ENCODE measurements at regions not wholly inside any gene's neighbourhood (a gene's known extent, or its start where the extent isn't known, plus 50 kb on each side); places are given as distances from the start of the nearest gene placed in this dataset.
"Not testable (repeated sequence)": the region's sequence is repeated elsewhere in the genome, so short reads cannot be mapped to it uniquely, and the experiment has no call there.

DNA sequence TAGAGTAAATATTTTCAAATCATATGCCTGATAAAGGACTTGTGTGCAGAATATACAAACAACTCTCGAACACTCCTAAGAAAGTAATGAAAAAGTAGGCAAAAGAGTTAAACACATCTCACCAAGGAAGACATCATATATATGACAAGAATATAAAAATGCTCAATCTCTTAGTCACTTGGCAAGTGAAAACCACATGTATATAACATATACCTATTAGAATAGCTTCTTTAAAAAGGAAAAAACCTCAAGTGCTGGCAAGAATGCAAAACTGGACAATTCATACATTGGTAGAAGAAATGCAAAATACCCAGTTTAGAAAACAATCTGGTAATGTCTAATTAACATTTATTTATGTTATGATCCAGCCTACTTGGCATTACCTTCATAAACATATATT lies 146.6 kb upstream of the DGKB start:
- DNase-seq, result no peak

DNA sequence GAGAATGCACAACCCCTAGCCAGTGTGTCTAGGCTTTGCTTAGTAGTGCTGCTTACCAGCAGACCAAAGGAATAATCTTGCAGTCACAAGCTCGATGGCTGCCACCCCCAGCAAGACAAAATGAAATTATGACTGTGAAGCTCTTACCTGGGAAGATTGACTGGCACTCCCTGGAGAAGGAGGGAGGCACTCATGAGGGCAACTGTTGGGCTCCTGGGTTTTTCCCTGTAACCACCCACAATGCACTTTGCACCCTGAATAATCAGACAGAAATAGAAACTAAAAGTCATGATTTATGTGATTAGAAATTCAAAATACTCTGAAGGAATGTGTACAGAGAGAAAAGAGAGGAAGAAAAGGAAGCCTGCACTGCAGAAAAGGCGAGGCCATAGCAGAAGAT lies 144.3 kb upstream of the DGKB start:
- DNase-seq, result no peak

DNA sequence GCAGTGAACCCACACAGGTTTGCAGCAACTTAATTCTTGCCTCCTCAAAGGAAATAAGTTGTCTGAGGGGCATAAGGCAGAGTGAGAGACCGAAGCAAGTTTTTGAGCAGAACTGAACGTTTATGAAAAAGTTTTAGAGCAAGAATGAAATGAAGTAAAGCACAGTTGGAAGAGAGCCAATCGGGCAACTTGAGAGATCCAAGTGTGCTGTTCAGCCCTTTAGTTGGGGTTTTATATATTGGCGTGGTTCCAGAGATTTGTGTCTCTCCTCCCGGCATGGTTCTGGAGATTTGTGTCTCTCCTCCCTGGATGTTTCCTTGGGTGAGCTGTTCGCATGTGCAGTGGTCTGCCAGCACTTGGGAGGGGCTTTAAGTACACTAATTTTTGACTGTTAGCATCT lies 141.4 kb upstream of the DGKB start:
- no peak for DNase-seq

DNA sequence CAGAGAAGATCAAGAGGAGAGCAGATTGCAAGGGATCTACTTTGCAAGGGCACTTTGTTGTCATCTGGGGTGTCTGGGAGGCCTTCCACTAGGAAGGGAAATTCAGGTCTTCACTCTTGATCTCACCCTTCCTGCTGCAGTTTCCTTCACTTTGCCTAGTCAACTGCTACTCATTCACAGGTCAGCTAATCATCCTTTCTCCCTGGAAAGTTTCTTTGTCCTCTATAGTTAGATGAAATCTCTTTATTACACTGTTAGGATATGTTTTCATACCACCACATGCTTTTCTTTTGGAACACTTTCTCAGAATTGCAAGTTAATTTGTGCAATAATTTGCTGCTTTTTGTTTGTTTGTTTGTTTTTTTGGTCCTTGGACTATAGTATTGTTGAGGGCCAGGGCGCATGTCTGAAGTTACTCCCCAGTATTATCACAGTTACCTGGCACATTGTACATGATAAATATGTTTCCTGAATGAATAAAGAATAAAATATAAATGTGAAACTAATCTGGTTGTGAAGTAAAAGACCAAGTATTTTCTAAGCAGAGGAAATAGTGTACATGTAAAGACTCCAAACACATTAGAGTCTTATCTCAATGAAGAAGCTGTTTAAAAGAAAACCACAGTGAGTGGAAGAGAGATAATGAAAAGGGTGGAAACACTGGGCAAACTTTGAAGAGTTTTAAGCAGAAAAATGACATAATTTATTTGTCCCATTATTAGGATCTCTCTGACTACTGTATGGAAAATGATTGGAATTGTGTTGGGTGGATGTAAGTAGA lies 139.9 kb upstream of the DGKB start:
- DNase-seq, result no peak

DNA sequence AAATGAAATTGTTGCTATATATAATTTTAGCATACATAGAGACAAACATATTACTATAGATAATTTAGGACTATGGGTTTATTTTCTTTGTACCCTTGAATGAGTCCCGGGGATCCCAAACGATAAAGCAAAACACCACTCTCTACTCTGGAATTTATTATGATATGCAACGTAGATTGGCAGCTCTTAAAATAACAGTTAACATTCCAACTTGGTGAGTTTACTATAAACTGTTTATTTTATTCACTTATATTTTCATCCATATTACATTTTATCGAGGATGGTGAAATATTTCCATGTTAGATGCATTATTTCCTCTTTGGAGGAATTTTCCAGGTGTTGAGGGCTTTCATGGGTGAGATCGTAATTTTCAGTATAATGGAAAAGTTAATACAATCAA lies 138.7 kb upstream of the DGKB start:
- no peak for DNase-seq

DNA sequence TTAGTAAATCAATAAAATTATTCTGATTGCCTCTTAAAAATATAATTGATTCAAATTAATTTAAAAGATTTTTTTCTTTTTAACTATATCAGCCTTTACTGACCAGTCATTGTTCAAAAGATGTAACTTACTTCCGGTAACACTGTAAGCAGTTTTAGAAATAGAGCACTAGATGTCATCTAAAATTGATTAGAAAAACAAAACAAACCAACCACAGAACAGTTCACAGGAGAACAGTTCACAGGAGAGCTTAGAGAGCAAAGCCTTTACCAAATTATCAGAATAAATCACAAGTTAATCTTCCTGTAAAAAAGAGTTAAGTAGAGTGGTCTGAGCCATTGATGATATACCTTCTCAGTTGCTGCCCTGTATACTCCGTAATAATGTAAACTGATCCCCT lies 133.3 kb upstream of the DGKB start:
- DNase-seq, result no peak

DNA sequence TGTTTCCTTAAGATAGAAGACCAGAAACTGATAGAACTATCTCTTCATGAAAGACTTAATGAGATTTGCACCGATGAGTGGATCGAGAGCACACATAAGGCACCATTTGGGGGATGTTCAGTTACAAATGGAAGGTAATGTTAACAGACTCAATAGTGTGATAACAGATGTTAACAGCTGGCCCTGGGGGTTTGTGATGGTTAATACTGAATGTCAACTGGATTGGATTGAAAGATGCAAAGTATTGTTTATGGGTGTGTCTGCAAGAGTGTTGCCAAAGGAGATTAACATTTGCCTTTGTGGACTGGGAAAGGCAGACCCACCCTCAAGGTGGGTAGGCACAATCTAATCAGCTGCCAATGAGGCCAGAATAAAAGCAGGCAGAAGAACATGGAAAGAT lies 130.5 kb upstream of the DGKB start:
- no peak for DNase-seq

DNA sequence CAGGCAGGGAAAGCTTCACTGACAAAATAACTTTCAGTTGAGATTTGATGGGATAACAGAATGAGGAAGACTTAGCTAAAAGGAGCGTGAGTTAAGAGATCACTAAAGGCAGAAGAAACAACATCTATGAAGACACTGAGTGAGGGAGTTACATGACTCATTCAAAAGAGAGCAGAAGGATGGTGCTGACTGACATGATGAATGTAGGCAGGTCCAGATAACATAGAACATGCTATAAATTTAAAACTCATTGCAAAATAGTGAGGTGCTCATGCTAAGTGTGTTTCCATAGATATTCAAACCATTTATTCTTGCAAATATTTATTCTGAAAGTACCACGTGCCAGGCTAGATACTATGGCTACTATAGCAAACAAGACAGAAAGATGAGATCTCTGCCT lies 116.4 kb upstream of the DGKB start:
- no peak for DNase-seq

DNA sequence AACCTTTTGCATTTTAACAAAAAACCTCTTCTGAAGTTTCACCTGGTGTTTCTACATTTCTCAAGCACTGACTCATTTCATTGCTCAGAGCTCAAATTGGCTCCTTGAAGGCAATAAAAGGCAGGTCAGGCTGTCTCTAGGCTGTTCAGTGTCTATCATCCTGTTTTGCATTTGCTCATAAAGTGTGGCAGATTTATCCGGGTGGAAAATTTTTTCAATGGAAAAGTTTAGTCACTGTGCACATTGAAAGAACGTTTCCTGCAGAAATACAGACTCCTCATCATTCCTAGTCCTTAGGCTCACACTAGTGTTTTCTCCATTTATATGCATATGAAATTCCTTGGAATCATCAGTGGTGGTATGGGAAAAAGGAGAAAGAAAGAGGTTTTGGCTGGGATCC lies 114.2 kb upstream of the DGKB start:
- DNase-seq, result no peak

DNA sequence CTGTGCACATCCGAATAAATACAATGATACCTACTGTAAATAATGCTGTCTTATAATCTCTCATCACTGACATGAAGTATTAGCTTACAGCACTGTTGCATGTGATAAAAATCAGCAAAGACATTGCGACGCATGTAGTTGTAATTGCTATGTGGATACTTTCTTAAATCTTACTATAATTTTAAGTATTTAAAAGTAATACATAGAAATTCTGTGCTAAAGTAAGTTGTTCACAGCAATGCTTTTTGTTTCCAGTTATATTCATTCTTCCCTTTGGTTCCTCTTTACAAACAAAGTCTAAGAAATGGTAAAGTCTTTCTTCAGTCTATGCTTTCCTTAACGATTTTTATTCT lies 113.7 kb upstream of the DGKB start:
- DNase-seq, result no peak

DNA sequence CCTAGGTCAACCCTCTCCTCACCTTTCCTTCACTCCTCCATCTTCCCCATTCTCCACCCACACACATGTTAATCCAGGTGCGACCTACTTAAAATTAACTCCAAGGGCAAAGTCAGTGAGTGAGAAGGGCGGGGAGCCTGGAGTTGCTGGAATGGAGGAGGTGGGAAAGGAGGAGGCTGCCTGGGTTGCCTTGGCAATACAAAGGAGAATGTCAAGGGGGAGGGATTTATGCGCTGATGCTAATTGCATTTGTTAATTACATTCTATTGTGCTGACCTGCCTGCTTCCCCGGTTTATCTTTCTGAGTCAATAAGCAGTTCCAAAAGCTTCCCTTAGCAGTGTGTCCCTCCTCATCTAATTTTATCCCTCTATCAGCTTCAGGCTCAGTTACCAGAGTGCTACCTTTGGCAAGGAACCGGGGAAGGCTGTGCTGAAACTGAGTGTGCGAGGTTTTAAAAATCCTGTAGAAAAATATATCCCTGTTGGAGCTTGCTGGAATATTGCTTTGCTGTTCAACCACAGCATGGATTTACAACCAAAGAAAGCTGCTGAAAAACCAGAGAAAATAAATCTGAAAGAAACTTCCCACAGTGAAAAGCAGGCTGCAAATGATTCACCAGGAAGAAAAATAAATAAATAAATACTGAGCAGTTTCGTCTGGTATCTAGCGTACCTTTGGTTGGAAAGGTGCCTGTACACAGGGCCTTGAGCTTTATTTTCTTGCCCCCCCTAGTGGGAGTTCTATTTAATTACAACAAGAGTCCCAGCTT lies 113.2 kb upstream of the DGKB start:
- peak; percentile 35 for DNase-seq

DNA sequence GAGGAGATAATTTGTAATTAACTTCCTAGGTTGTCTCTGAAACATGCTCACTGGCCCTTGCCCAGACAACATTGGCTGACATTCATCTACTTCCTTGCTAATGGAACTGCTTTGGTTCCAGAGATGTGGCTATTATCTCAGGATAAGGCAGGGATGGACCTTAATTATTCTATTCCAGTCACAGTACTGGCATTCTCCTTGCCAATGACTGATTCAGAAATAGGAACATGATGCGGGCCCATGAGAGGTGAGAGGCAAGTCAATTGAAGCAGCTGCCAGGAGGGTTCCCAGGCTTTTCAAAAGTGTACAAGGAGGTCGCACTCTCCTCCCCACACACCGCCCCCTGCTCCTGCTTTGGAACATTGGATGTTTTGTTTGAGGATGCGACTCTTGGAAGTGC lies 109.6 kb upstream of the DGKB start:
- DNase-seq, result no peak

DNA sequence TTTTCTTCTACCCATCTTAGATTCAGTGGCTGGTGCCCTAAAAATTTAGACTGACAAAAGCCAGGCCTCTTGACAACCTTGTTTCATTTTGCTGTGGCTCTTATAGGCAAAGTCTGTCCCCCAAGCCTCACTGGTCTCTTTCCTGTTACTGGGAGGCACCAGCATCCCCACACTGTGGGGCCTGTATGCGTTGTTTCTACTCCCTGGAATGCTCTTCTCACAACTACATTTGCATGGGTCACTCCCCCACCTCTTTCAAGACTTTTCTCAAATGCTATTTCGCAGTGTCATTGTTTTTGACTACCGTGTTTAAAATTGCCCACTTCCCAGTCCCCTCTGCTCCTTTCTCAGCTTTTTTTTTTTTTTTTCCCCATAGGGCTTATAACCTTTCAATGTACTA lies 108.7 kb upstream of the DGKB start:
- no peak for DNase-seq

DNA sequence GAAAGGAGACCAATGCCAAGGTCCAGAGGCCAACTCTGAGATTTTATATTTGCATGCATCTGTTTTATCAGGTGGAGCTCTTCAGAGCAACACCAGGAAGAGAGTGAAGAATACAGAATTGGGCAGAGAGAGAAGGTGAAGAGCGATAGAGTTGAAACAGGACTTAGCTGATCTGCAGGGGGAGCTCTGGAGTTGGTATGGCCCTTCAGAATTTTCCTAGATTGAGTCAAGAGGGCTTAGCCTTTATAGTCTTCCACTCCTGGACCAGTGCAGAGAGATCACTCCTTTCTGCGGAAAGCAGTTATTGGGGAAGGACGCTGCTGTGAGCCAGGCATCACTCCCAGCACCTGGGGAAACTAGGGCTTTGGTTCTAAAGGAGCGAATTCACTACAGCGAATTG lies 105.0 kb upstream of the DGKB start:
- no peak for DNase-seq

DNA sequence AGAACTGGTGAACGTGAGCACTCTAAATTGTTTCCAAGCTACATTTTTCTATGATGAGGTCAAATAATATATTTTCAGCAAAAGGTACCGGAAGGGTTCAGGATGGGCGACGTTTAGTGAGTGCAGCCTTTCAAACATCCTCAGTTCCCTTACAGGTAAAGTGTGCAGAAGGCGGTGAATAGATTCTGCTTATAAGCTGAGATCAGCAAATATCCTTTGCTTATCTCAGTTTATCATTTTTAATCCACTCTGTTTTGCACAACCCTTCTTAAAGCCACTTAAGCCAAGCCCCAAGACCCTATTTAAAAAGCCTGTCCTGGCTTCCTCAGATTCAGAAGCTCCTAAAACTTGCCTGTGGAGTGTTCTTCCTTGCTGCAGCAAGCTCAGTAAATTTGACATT lies 103.1 kb upstream of the DGKB start:
- no peak for DNase-seq

DNA sequence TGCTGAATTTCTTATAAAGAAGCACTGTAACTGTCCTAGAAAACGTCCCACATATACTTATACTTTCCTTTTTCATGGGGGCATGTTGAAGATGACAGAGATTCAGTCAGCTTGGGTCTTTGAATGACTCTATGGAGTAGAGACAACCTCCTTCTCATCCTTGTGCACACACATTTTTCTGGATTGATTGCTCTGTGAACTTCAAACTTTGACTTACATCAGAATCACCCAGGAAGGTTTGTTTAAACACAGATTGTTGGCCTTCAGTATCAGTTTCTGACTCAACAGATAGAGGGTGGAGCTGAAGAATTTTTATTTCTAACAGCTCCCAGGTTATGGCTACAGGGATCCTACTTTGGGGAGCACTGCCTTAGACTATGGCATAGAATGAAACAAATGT lies 97.6 kb upstream of the DGKB start:
- DNase-seq, result no peak

DNA sequence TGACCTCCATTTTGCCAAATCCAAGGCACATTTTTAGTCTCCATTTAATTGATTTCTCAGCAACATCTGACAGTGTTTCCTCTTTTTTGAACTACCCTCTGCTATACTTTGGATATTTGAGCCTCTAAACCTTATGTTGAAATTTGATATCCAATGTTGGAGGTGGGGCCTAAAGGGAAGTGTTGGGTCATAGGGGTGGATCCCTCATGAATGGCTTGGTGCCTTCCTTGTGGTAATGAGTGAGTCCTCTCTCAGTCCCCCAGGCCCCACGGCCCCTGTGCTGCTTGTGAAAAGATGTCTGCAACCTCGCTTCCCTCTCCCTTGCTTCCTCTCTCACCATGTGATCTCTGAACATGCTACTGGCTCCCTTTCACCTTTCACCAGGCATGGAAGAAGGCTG lies 96.8 kb upstream of the DGKB start:
- no peak for DNase-seq

DNA sequence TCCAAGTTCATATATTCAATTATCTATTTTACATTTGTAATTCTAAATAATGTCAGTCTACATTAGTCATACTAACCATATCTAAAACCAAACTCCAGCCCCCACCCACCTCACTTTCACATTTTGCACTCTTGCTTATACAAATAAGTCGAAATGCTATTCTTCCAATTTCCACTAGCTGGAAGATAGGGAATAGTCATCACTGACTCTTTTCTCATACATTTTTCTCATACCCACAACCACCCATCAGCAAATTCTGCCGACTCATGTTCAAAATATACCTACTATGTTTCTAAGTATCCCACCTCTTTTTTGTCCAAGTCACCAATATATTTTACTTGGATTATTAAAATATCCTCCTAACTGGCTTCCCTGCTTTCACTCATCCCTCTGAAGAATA lies 93.2 kb upstream of the DGKB start:
- DNase-seq, result no peak

DNA sequence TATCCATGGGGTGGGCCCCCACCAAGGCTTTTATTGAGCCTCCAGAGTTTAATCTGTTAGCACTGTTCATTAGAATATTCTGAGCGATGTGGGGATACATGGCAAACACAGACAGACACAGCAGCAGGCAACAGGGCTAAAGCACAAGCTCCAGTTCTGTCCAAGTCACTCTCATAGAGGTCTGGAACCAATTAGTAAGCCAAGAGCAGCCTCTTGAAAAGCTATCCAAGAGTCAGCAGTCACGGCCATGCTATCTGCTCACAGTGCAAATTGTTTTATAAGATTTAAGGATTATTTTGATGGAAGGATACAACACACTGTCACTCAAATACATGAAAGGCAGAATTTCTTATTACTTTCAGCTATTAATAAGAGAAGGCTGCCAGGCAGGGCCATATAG lies 86.4 kb upstream of the DGKB start:
- DNase-seq, result no peak

DNA sequence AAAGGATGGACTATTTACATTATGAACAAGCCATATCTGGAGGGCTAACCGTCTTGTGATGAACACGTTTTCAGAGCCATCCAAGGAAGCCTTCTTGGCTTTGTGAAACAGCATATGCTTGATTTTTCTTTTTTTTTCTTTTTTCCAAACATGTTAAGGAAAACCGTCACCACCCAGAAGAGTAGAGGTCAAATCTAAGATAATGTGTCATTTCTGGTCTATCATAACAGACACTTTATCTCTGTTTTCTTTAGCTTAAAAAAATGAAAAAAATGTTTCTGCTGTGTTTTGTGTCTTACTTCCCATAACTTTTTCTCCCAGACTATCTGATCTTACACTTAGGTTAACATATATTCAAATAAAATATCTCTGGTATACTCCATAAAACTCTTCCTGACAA lies 76.1 kb upstream of the DGKB start:
- no peak for DNase-seq

DNA sequence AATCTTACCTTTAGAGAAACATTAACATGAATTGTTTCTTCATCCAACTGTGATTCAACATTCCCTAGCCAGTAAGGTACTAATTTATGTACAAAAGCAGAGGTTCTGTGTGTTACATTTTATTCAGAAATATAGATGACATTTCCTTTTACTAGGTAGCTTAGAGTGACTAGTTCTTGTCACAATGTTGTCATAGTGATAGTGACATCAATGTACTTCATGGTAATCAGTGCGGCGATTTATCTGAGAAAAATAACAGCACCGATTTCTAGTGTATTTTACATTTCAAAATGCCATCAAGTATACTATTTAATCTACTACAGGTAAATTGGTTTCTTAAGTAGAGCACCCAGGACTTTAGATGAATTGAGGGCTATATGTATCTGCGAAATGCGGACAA lies 72.1 kb upstream of the DGKB start:
- no peak for DNase-seq

DNA sequence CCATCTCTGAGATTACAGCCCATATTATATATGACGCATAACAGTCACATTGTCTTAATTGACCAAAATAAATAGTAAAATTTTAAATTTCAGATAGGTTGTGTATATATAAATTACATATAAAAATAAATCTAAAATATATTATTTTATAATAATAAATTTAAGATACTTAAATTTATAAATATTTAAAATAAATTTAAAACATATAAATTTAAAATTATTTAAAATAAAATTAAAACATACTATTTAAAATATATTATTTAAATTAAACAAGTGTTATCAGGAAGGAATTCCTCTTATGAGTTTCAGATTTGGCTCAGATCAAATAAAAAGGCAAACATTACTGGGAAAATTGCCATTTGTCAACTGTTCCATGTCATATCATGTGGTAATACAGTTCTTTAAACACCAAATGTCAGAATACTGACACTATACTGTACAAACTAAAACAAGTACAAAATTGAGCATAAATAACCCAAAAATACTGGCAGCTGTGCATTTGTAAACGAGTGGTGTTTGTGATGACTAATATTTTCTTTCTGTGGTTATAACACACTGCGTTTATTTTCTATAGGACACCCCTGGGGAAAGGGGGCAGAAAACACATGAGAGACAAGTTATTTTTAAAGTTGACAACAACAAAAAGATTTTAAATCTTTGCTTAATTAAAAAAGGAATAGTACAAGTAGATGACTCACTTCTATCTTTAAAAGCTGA lies 71.3 kb upstream of the DGKB start:
- DNase-seq, result no peak

DNA sequence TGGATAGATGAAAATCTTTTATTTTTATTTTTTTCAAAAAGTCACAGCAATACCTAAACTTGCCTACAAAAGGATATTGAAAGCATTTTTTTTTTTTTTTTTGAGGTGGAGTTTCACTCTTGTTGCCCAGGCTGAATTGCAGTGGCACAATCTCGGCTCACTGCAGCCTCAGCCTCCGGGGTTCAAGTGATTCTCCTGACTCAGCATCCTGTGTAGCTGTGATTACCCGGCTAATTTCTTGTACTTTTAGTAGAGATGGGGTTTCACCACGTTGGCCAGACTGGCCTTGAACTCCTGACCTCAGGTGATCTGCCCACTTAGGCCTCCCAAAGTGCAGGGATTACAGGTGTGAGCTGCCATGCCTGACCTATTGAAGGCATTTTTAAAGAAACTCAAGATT lies 69.1 kb upstream of the DGKB start:
- DNase-seq, result not testable (repeated sequence)

DNA sequence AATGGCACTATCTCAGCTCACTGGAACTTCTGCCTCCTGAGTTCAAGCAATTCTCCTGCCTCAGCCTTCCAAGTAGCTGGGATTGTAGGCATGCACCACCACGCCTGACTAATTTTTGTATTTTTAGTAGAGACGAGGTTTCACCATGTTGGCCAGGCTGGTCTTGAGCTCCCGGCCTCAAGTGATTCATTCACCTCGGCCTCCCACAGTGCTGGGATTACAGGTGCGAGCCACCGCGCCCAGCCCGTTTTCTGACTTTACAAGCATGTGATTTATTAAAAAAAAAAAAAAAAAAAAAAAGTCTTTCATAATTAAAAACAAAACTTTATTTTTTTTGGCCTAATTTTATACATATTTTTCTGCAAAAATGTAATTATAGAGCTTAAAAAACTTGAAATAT lies 64.8 kb upstream of the DGKB start:
- not testable (repeated sequence) for DNase-seq
